OCI-LY3 (cell line): ENCODE measurements at regions not wholly inside any gene's neighbourhood (a gene's known extent, or its start where the extent isn't known, plus 50 kb on each side); places are given as distances from the start of the nearest gene placed in this dataset.

Experiments used
- EZH2phosphoT487 ChIP-seq: fragments of 200-600 bp; shearing (Covaris generic); IDR thresholded peaks from 2 replicates; pipeline ENCODE4 v1.6.1; 2018; ENCODE audit warnings: antibody characterized with exemption, mixed run types, low read depth
- TF ChIP-seq, protein P1 (sequence below): fragments of 200-600, 300-600 bp; sonication (generic); IDR thresholded peaks from 2 replicates; pipeline ENCODE4 v1.5.1; 2014; ENCODE audit warnings: antibody characterized with exemption, low read length, low read depth

GRCh38 chr2:16202266-16203020 is 262.1 kb downstream of the MYCN start:
- TF ChIP-seq, protein P1, sequence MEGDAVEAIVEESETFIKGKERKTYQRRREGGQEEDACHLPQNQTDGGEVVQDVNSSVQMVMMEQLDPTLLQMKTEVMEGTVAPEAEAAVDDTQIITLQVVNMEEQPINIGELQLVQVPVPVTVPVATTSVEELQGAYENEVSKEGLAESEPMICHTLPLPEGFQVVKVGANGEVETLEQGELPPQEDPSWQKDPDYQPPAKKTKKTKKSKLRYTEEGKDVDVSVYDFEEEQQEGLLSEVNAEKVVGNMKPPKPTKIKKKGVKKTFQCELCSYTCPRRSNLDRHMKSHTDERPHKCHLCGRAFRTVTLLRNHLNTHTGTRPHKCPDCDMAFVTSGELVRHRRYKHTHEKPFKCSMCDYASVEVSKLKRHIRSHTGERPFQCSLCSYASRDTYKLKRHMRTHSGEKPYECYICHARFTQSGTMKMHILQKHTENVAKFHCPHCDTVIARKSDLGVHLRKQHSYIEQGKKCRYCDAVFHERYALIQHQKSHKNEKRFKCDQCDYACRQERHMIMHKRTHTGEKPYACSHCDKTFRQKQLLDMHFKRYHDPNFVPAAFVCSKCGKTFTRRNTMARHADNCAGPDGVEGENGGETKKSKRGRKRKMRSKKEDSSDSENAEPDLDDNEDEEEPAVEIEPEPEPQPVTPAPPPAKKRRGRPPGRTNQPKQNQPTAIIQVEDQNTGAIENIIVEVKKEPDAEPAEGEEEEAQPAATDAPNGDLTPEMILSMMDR: no peak
- TF ChIP-seq EZH2phosphoT487: no peak
